ENCODE measurements at regions not wholly inside any gene's neighbourhood (a gene's known extent, or its start where the extent isn't known, plus 50 kb on each side); places are given as distances from the start of the nearest gene placed in this dataset.

DNA sequence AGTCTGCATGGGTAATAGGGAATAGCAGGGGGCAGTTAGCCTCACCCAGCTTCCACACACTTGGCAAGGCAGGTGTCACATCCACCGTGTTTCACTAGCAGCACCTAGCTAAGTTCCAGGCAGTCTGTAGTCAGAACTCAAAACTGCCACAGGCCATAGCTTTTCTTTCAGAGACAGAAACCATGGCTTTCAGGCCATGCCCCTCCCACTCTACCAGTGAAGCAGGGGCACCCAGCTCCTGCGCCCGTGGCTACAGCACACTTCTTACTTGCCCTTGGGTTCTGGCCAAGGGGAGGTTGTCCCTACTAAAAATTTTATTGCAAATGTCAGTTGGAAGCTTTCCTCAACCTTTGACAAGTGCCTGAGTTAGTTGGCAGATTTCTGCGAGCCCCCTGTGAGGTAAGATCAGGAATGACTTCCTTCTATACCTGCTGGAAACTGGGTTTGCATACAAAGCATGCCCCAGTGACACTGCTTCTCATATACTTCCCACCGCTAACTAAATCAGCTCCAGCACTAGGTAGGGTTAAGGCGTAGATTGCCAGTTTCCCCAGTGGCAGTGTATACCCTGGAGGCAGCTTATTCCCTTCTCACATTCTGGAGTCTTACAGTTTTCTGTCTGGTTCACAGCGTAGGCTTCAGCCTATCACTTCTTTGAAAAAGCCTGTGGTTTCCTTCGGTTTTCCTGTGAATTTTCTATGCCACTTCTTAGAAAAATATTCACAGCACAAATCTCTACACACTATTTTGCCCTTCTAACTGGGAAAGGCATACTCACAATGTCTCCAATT, 139.0 kb upstream of the LUZP2 start:
- CTCF ChIA-PET = no interaction called here
- H3K4me1 ChIP-seq (replicated peaks; ENCODE audit: insufficient read depth) = no peaks in the 10 kb centered on the region
- H3K4me3 ChIP-seq = no peak overlapping the region
- H3K27me3 ChIP-seq (ENCODE audit: insufficient read depth, low read depth) = no peaks in the 10 kb centered on the region
- intact Hi-C loops (cut with micrococcal nuclease; ENCODE audit: unreplicated experiment) = no loop called here
- no peak overlapping the region for H3K27ac ChIP-seq
- POLR2A ChIA-PET (ENCODE audit: unreplicated experiment) = interaction anchor here (0.5 kb wide), 1 partner anchor 1899 kb away, joined by 4 read pairs; no protein-coding TSS in a partner anchor
- H3K9me3 ChIP-seq (ENCODE audit: insufficient read depth, low read depth) = no peaks in the 10 kb centered on the region
- BruUV-seq (replicated peaks) = no TSS peak
- no peaks in the 10 kb centered on the region for H3K9me2 ChIP-seq (ENCODE audit: insufficient read depth)
- no peak overlapping the region for H2AFZ ChIP-seq
- no peaks in the 10 kb centered on the region for H3F3A ChIP-seq (ENCODE audit: insufficient read depth, low read depth)
- no peaks in the 10 kb centered on the region for H4K20me1 ChIP-seq (ENCODE audit: insufficient read depth)
- DNase-seq = no peak
- no peak overlapping the region for H3K4me2 ChIP-seq
- H3K79me2 ChIP-seq (ENCODE audit: low read depth) = no peaks in the 10 kb centered on the region
- no peaks in the 10 kb centered on the region for H3K36me3 ChIP-seq (ENCODE audit: low read depth)
- TF ChIP-seq EZH2 (IDR thresholded peaks at IDR 0.05; ENCODE audit: low read depth) = no peak

DNA sequence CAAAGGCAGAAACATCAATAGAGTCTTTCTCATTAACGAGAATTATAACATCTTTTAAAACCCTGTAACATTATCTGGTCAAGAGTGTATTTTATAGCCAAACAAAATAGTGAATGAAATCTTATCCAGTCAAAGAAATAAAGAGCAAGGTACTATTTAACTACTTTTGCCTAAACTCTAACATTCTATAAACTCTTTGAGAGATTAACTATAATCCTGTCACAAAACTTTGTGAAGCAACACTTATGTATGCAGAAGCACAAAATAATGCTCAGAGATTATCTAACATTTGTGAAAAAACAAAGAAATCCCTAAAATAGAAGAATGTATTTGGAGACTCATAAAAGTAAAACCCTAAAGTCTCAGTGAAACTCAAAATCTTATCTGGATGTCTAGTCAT, 124.4 kb upstream of the LUZP2 start:
- Histone ChIP-seq H4K20me1 (ENCODE audit: insufficient read depth) (no peaks in the 10 kb centered on the region), H3K4me2 (no peak overlapping the region), H3F3A (ENCODE audit: insufficient read depth, low read depth) (no peaks in the 10 kb centered on the region), H3K9me2 (ENCODE audit: insufficient read depth) (no peaks in the 10 kb centered on the region), H3K4me3 (no peak overlapping the region), H3K4me1 (replicated peaks; ENCODE audit: insufficient read depth) (no peaks in the 10 kb centered on the region), H2AFZ (no peak overlapping the region), H3K36me3 (ENCODE audit: low read depth) (no peaks in the 10 kb centered on the region), H3K9me3 (ENCODE audit: insufficient read depth, low read depth) (no peaks in the 10 kb centered on the region), H3K27ac (no peak overlapping the region), H3K27me3 (ENCODE audit: insufficient read depth, low read depth) (no peaks in the 10 kb centered on the region), H3K79me2 (ENCODE audit: low read depth) (no peaks in the 10 kb centered on the region)
- TF ChIP-seq, protein P1, sequence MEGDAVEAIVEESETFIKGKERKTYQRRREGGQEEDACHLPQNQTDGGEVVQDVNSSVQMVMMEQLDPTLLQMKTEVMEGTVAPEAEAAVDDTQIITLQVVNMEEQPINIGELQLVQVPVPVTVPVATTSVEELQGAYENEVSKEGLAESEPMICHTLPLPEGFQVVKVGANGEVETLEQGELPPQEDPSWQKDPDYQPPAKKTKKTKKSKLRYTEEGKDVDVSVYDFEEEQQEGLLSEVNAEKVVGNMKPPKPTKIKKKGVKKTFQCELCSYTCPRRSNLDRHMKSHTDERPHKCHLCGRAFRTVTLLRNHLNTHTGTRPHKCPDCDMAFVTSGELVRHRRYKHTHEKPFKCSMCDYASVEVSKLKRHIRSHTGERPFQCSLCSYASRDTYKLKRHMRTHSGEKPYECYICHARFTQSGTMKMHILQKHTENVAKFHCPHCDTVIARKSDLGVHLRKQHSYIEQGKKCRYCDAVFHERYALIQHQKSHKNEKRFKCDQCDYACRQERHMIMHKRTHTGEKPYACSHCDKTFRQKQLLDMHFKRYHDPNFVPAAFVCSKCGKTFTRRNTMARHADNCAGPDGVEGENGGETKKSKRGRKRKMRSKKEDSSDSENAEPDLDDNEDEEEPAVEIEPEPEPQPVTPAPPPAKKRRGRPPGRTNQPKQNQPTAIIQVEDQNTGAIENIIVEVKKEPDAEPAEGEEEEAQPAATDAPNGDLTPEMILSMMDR (conservative IDR thresholded peaks at IDR 0.05) = no peak
- no peak for TF ChIP-seq EZH2 (IDR thresholded peaks at IDR 0.05; ENCODE audit: low read depth)
- CTCF ChIA-PET = no interaction called here
- no TSS peak for BruUV-seq (replicated peaks)
- POLR2A ChIA-PET (ENCODE audit: unreplicated experiment) = no interaction called here
- no peak for DNase-seq
- intact Hi-C loops (cut with micrococcal nuclease; ENCODE audit: unreplicated experiment) = no loop called here

DNA sequence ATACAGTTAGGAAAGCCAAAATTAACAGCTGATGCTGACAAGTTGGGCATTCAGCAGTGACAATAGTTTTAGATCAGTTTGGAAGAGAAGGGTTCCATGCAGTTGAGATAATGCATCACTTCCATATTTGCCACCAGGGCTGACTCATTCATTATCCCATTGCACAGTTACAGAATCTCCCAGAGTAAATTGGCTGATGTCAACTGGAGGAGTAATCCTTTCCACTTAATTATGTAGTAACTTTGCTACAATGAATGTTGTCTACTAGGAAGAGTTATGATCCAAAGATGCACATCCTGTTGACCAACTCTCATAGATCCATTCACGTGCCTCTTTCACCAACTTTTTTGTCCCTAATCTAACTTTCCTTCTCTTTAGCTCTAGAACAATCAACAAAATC, 123.3 kb upstream of the LUZP2 start:
- Histone ChIP-seq H3K4me1 (replicated peaks; ENCODE audit: insufficient read depth) (no peaks in the 10 kb centered on the region), H3F3A (ENCODE audit: insufficient read depth, low read depth) (no peaks in the 10 kb centered on the region), H3K9me2 (ENCODE audit: insufficient read depth) (no peaks in the 10 kb centered on the region), H3K9me3 (ENCODE audit: insufficient read depth, low read depth) (no peaks in the 10 kb centered on the region), H4K20me1 (ENCODE audit: insufficient read depth) (no peaks in the 10 kb centered on the region), H3K36me3 (ENCODE audit: low read depth) (no peaks in the 10 kb centered on the region), H3K27ac (no peak overlapping the region), H3K4me3 (no peak overlapping the region), H3K4me2 (no peak overlapping the region), H2AFZ (no peak overlapping the region), H3K79me2 (ENCODE audit: low read depth) (no peaks in the 10 kb centered on the region), H3K27me3 (ENCODE audit: insufficient read depth, low read depth) (no peaks in the 10 kb centered on the region)
- BruUV-seq (replicated peaks) = no TSS peak
- CTCF ChIA-PET = no interaction called here
- TF ChIP-seq EZH2 (IDR thresholded peaks at IDR 0.05; ENCODE audit: low read depth) = no peak
- TF ChIP-seq, protein P1 (conservative IDR thresholded peaks at IDR 0.05) = no peak
- intact Hi-C loops (cut with micrococcal nuclease; ENCODE audit: unreplicated experiment) = no loop called here
- no peak for DNase-seq
- POLR2A ChIA-PET (ENCODE audit: unreplicated experiment) = no interaction called here

DNA sequence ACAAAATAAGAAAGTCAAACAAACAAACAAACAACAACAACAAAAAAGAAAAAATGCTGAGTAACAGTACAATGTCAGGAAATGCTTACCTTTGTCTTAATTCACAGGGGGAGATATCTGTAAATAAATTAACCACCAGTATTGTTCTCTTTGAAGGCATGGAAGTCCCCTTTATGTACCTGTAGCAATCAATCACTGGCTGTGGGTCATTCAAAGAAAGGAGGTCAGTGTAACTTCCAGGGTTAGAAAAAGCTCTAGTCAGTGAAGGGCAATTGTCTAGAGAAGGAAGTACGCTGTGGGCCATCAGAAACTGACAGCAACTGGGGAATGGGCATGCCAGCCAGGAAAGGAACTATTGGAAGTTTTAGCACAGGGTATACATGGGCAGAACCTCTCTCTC, 121.5 kb upstream of the LUZP2 start:
- Histone ChIP-seq H3K9me2 (ENCODE audit: insufficient read depth) (no peaks in the 10 kb centered on the region), H3F3A (ENCODE audit: insufficient read depth, low read depth) (no peaks in the 10 kb centered on the region), H3K4me3 (no peak overlapping the region), H4K20me1 (ENCODE audit: insufficient read depth) (no peaks in the 10 kb centered on the region), H3K27me3 (ENCODE audit: insufficient read depth, low read depth) (no peaks in the 10 kb centered on the region), H3K79me2 (ENCODE audit: low read depth) (no peaks in the 10 kb centered on the region), H3K9me3 (ENCODE audit: insufficient read depth, low read depth) (no peaks in the 10 kb centered on the region), H2AFZ (no peak overlapping the region), H3K27ac (no peak overlapping the region), H3K36me3 (ENCODE audit: low read depth) (no peaks in the 10 kb centered on the region), H3K4me1 (replicated peaks; ENCODE audit: insufficient read depth) (no peaks in the 10 kb centered on the region), H3K4me2 (no peak overlapping the region)
- ChIA-PET CTCF (no interaction called here), POLR2A (ENCODE audit: unreplicated experiment) (no interaction called here)
- intact Hi-C loops (cut with micrococcal nuclease; ENCODE audit: unreplicated experiment) = no loop called here
- BruUV-seq (replicated peaks) = no TSS peak
- TF ChIP-seq EZH2 (IDR thresholded peaks at IDR 0.05; ENCODE audit: low read depth) = no peak
- TF ChIP-seq, protein P1 (conservative IDR thresholded peaks at IDR 0.05) = no peak
- DNase-seq = no peak

All from PC-9 (cell line).